ENCODE measurements at regions not wholly inside any gene's neighbourhood (a gene's known extent, or its start where the extent isn't known, plus 50 kb on each side); places are given as distances from the start of the nearest gene placed in this dataset.
"Not testable (repeated sequence)": the region's sequence is repeated elsewhere in the genome, so short reads cannot be mapped to it uniquely, and the experiment has no call there.

DNA sequence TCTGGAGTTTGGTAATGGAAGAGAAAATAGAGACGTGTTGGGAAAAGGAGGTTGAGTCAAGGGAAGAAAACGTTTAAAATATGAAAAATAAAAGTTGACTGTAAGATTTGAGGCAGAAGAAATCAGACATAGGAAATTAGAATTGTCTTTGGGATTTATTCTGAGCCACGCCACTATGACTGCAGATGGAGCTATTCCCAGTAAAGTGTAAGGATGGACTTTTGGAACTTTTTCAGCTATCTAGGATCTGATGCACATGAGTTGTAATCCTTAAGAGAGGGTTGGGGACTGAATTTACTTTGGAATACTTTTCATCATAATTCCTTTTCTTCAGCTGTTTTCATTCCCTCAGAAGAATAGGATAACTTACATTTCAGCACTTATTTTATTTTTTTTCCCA lies 336.7 kb downstream of the FAM170A start:
- ATAC-seq (no peak), DNase-seq (ENCODE audit: low spot score in 2 of 2) (no peak)
- Mint-ChIP-seq H3K4me3 (no peak overlapping the region), H3K27ac (no peak overlapping the region), H3K36me3 (no peaks in the 10 kb centered on the region), H3K4me1 (no peaks in the 10 kb centered on the region), H3K9me3 (peaks cover 10% of the 10 kb centered on the region)

DNA sequence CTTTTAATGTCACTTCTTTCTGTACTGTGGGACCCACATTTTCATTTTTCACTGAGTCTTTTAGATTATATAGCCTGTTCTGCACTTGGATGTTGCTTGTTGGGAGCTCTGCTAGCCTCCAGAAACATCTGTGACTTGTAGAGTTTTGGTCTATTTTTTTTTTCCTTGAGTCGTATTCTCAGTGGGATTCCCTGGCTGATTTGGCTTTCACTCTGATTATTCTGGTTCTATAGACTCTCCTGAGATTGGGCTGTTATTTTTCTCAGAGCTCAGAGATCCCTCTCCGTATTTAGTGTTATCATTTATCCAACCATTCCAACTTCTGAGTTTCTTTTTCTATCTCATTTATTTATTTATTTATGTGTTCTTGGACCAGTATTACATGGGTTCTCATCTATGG lies 339.3 kb downstream of the FAM170A start:
- no peak overlapping the region for H3K27ac Mint-ChIP-seq
- H3K4me3 Mint-ChIP-seq = no peak overlapping the region
- H3K4me1 Mint-ChIP-seq = no peaks in the 10 kb centered on the region
- DNase-seq (ENCODE audit: low spot score in 2 of 2) (no peak), ATAC-seq (no peak)
- H3K9me3 Mint-ChIP-seq = peaks cover 11% of the 10 kb centered on the region
- H3K36me3 Mint-ChIP-seq = no peaks in the 10 kb centered on the region

GRCh38 chr5:119987077-119987476 lies 357.7 kb downstream of the FAM170A start:
- not testable (repeated sequence) for ATAC-seq

DNA sequence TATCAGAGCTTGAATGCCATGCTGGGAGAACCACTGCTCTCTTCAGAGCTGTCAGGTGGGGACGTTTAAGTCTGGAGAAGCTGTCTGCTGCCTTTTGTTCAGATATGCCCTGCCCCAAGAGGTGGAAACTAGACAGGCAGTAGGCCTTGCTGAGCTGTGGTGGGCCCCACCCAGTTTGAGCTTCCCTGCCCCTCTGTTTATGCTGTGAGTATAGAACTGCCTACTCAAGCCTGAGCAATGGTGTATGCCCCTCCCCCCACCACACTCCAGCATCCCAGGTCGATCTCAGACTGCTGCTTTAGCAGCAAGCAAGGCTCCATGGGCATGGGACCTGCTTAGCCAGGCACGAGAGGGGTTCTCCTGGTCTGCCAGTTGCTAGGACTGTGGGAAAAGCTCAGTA lies 362.3 kb downstream of the FAM170A start:
- no peak overlapping the region for H3K27ac Mint-ChIP-seq
- ATAC-seq (no peak), DNase-seq (ENCODE audit: low spot score in 2 of 2) (no peak)
- H3K9me3 Mint-ChIP-seq = peaks cover 27% of the 10 kb centered on the region
- no peaks in the 10 kb centered on the region for H3K4me1 Mint-ChIP-seq
- H3K36me3 Mint-ChIP-seq = no peaks in the 10 kb centered on the region
- no peak overlapping the region for H3K4me3 Mint-ChIP-seq

More at GRCh38 chr5:119987077-119987476, 357.7 kb downstream of the FAM170A start:
- not testable (repeated sequence) for H3K4me1 Mint-ChIP-seq; H3K4me3 Mint-ChIP-seq; H3K36me3 Mint-ChIP-seq; DNase-seq (ENCODE audit: low spot score in 2 of 2); H3K27ac Mint-ChIP-seq
- H3K9me3 Mint-ChIP-seq = peaks cover 25% of the 10 kb centered on the region

DNA sequence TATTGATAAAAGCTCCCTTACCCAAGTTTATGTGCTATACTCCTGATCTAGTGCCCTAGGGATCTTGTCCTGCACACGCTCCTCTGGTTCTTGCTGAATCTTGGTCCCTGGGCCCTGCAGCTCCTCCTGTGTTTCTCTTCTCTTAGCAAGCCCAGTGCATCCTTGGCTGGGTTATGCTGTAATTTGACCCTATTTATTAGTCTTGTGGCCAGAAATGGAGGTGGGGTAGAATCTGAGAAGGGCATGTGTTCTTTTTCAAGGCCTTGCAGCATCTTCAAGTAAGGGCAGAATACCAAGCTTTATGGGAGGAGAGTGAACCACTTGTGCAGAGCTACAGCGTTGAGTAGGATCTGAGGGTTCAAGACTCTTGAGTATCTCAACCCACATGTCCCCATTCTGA lies 366.8 kb downstream of the FAM170A start:
- Mint-ChIP-seq H3K4me3 (no peak overlapping the region), H3K9me3 (peaks cover 14% of the 10 kb centered on the region), H3K36me3 (no peaks in the 10 kb centered on the region), H3K27ac (no peak overlapping the region), H3K4me1 (no peaks in the 10 kb centered on the region)
- DNase-seq (ENCODE audit: low spot score in 2 of 2) (no peak), ATAC-seq (no peak)

DNA sequence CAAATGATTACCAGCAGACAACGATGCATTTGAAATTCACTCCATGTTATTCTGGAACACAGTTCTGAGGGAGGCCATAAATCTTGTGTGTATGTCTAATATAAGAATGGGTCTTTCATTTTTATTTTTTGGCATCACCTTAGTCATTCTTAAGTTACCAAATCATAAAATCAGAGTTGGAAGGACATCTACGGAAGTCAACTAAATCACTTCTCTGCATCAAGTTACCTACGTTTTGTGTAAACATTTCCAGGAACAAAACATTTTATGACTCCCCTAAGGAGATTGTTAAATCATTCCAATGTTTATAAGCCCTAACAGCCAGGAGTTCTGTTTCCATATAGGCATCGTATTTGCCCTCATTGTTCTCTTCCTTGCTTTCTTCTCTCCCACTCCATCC lies 378.2 kb downstream of the FAM170A start:
- Mint-ChIP-seq H3K9me3 (peaks cover 3% of the 10 kb centered on the region), H3K4me3 (no peak overlapping the region), H3K27ac (no peak overlapping the region), H3K4me1 (no peaks in the 10 kb centered on the region), H3K36me3 (no peaks in the 10 kb centered on the region)
- ATAC-seq (no peak), DNase-seq (ENCODE audit: low spot score in 2 of 2) (no peak)

DNA sequence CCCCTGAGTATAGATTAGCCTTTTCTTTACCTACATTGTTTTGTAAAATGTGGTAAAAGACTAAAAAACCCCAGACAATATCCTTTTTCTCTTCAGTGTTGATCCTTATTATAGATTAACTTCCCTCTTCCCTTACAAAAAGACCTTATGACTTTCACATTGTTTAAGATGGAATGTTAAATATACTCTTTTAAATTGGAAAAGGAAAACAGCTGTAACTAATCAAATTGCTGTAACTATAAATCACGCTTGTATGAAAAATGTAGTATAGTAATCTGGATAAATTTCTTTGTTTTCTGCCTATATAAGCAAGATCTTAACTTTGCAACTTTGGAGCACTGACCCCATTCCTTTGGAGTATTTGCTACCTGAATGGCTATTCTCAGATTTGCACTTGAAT lies 383.1 kb downstream of the FAM170A start:
- Mint-ChIP-seq H3K36me3 (no peaks in the 10 kb centered on the region), H3K4me1 (no peaks in the 10 kb centered on the region), H3K27ac (no peak overlapping the region), H3K4me3 (no peak overlapping the region), H3K9me3 (peaks cover 8% of the 10 kb centered on the region)
- no peak for ATAC-seq
- DNase-seq (ENCODE audit: low spot score in 2 of 2) = no peak

GRCh38 chr5:120014535-120014934 lies 385.2 kb downstream of the FAM170A start:
- peaks cover 8% of the 10 kb centered on the region for H3K9me3 Mint-ChIP-seq
- H3K4me1 Mint-ChIP-seq = no peaks in the 10 kb centered on the region
- no peak overlapping the region for H3K4me3 Mint-ChIP-seq
- H3K27ac Mint-ChIP-seq = no peak overlapping the region
- no peak for DNase-seq (ENCODE audit: low spot score in 2 of 2)
- no peaks in the 10 kb centered on the region for H3K36me3 Mint-ChIP-seq
- no peak for ATAC-seq

GRCh38 chr5:120016717-120017382 lies 387.5 kb downstream of the FAM170A start:
- no peak overlapping the region for H3K4me3 Mint-ChIP-seq
- no peak overlapping the region for H3K27ac Mint-ChIP-seq
- H3K9me3 Mint-ChIP-seq = peaks cover 8% of the 10 kb centered on the region
- DNase-seq (ENCODE audit: low spot score in 2 of 2) (no peak), ATAC-seq (no peak)
- H3K36me3 Mint-ChIP-seq = no peaks in the 10 kb centered on the region
- H3K4me1 Mint-ChIP-seq = no peaks in the 10 kb centered on the region

DNA sequence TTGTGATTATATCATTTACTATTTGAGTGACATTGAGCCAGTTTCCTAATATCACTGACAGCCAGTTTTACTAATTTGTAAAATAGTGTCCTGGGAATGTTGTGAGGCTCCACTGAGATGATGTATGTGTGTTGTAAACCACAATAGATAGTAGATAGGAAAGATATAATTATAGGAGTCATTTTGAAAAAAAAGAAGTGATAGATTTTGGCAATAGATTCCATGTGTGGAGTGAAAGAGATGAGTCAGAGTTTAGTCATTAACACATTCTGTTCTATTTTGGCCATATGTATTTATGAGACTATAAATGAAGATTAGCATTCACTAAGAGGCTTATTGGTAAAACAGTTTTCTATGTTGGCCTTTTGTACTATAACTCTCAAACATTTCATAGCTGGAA lies 388.2 kb downstream of the FAM170A start:
- peaks cover 10% of the 10 kb centered on the region for H3K9me3 Mint-ChIP-seq
- ATAC-seq = no peak
- H3K4me3 Mint-ChIP-seq = no peak overlapping the region
- H3K4me1 Mint-ChIP-seq = no peaks in the 10 kb centered on the region
- no peaks in the 10 kb centered on the region for H3K36me3 Mint-ChIP-seq
- DNase-seq (ENCODE audit: low spot score in 2 of 2) = no peak
- no peak overlapping the region for H3K27ac Mint-ChIP-seq

DNA sequence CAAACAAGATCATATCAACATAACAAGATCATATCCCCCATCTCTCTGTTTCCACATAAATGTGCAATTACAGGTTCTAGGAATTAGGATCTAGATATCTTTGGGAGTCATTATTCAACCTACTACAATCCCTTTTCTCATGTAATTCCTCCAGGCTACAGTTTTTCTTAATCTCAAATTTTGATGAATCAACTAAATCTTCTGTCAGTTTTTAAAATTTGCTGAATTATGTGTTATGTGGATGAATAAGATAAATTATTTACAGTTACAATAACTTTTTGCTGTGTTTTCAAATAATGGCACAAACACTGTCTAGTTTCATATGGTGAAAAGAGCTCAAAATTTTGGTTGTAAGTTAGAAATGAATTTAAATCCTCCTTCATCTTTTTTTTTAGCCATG lies 405.8 kb downstream of the FAM170A start:
- ATAC-seq = no peak
- no peaks in the 10 kb centered on the region for H3K36me3 Mint-ChIP-seq
- no peak for DNase-seq (ENCODE audit: low spot score in 2 of 2)
- H3K4me3 Mint-ChIP-seq = no peak overlapping the region
- H3K27ac Mint-ChIP-seq = no peak overlapping the region
- H3K9me3 Mint-ChIP-seq = peaks cover 9% of the 10 kb centered on the region
- H3K4me1 Mint-ChIP-seq = no peaks in the 10 kb centered on the region

GRCh38 chr5:120035815-120036577 lies 406.6 kb downstream of the FAM170A start:
- no peaks in the 10 kb centered on the region for H3K4me1 Mint-ChIP-seq
- no peak overlapping the region for H3K4me3 Mint-ChIP-seq
- ATAC-seq (no peak), DNase-seq (ENCODE audit: low spot score in 2 of 2) (no peak)
- no peak overlapping the region for H3K27ac Mint-ChIP-seq
- H3K9me3 Mint-ChIP-seq = peaks cover 9% of the 10 kb centered on the region
- H3K36me3 Mint-ChIP-seq = no peaks in the 10 kb centered on the region

GRCh38 chr5:120037451-120037850 lies 408.1 kb downstream of the FAM170A start:
- Mint-ChIP-seq H3K36me3 (no peaks in the 10 kb centered on the region), H3K9me3 (peaks cover 11% of the 10 kb centered on the region), H3K4me1 (no peaks in the 10 kb centered on the region), H3K27ac (no peak overlapping the region), H3K4me3 (no peak overlapping the region)
- ATAC-seq (no peak), DNase-seq (ENCODE audit: low spot score in 2 of 2) (no peak)

DNA sequence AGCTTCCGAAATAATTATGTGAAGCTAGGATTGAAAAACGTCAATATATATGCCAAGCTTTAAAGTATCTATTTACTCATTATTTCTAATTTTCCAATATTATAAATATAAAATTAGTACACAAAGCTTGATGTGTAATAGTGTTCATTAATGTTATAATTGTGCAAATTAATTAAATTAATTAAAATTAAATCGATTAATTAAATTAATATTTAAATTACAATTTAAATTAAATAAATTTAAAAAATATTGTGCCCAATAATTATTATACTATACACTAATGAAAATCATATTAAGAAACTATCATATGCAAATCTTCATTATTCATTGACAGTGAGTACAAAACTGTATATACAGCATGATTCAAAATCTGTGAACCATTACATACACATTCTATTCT lies 409.8 kb downstream of the FAM170A start:
- H3K27ac Mint-ChIP-seq = no peak overlapping the region
- H3K4me1 Mint-ChIP-seq = no peaks in the 10 kb centered on the region
- ATAC-seq = no peak

DNA sequence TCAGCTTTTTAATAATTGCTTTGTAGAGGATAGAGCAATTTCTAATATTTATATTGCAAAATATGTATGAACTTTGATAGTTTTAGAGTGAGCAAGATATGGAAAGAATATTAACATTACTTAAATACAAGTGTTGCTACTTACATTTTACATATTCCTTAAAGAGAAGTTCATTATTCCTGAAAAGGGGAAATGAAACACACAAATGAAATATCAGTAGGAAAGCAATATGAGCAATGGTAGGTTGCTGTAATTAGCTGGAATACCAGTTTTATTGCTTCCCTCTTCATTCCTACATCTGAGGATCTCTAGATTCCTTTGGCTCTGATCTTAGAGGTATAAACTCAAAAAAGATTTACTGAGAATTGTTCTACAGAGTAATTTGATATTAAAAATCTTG lies 414.1 kb downstream of the FAM170A start:
- H3K27ac Mint-ChIP-seq = no peak overlapping the region
- ATAC-seq (no peak), DNase-seq (ENCODE audit: low spot score in 2 of 2) (no peak)
- H3K9me3 Mint-ChIP-seq = peaks cover 4% of the 10 kb centered on the region
- no peaks in the 10 kb centered on the region for H3K4me1 Mint-ChIP-seq
- H3K4me3 Mint-ChIP-seq = no peak overlapping the region
- no peaks in the 10 kb centered on the region for H3K36me3 Mint-ChIP-seq

More for the DNA sequence above, 409.8 kb downstream of the FAM170A start:
- H3K4me3 Mint-ChIP-seq = no peak overlapping the region
- peaks cover 4% of the 10 kb centered on the region for H3K9me3 Mint-ChIP-seq
- H3K36me3 Mint-ChIP-seq = no peaks in the 10 kb centered on the region
- no peak for DNase-seq (ENCODE audit: low spot score in 2 of 2)
